AG20443 (cell line): ENCODE measurements at regions not wholly inside any gene's neighbourhood (a gene's known extent, or its start where the extent isn't known, plus 50 kb on each side); places are given as distances from the start of the nearest gene placed in this dataset.

Source experiments
- DNase-seq: peaks from one replicate; pipeline ENCODE4 v3.0.0; 2012; ENCODE audit warnings: low spot score, mixed read lengths

- no peak for DNase-seq
Observed at GRCh38 chr16:7013990-7014389, 318.7 kb upstream of the RBFOX1 start.

GRCh38 chr16:7004266-7004665 lies 328.4 kb upstream of the RBFOX1 start:
- no peak for DNase-seq

- no peak for DNase-seq
Observed at GRCh38 chr16:6993544-6993943, 339.1 kb upstream of the RBFOX1 start.

GRCh38 chr16:6988846-6989245 lies 343.8 kb upstream of the RBFOX1 start:
- DNase-seq = no peak

- no peak for DNase-seq
Observed at GRCh38 chr16:6977916-6978315, 354.7 kb upstream of the RBFOX1 start.

- no peak for DNase-seq
Observed at GRCh38 chr16:6977291-6977690, 355.4 kb upstream of the RBFOX1 start.

GRCh38 chr16:6976716-6977115 lies 355.9 kb upstream of the RBFOX1 start:
- DNase-seq = no peak

GRCh38 chr16:6970171-6970857 lies 362.3 kb upstream of the RBFOX1 start:
- DNase-seq = no peak

GRCh38 chr16:6969594-6969993 lies 363.1 kb upstream of the RBFOX1 start:
- DNase-seq = no peak

- no peak for DNase-seq
Observed at GRCh38 chr16:6967796-6968320, 364.8 kb upstream of the RBFOX1 start.

GRCh38 chr16:6966925-6967324 lies 365.7 kb upstream of the RBFOX1 start:
- DNase-seq = no peak

- no peak for DNase-seq
Observed at GRCh38 chr16:6964679-6965078, 368.0 kb upstream of the RBFOX1 start.

- DNase-seq = no peak
Observed at GRCh38 chr16:6961704-6962103, 370.9 kb upstream of the RBFOX1 start.

- DNase-seq = no peak
Observed at GRCh38 chr16:6958184-6958583, 374.5 kb upstream of the RBFOX1 start.

- DNase-seq = no peak
Observed at GRCh38 chr16:6957681-6958080, 375.0 kb upstream of the RBFOX1 start.

GRCh38 chr16:6956511-6956910 lies 376.1 kb upstream of the RBFOX1 start:
- no peak for DNase-seq

- DNase-seq = no peak
Observed at GRCh38 chr16:6955303-6955702, 377.3 kb upstream of the RBFOX1 start.

- no peak for DNase-seq
Observed at GRCh38 chr16:6949240-6949639, 383.4 kb upstream of the RBFOX1 start.

GRCh38 chr16:6947291-6947690 lies 385.4 kb upstream of the RBFOX1 start:
- DNase-seq = no peak

GRCh38 chr16:6946802-6947201 lies 385.8 kb upstream of the RBFOX1 start:
- DNase-seq = no peak

- no peak for DNase-seq
Observed at GRCh38 chr16:6946106-6946505, 386.5 kb upstream of the RBFOX1 start.

- DNase-seq = no peak
Observed at GRCh38 chr16:6940968-6941367, 391.7 kb upstream of the RBFOX1 start.

GRCh38 chr16:6937641-6938040 lies 395.0 kb upstream of the RBFOX1 start:
- no peak for DNase-seq

- DNase-seq = no peak
Observed at GRCh38 chr16:6932871-6933385, 399.7 kb upstream of the RBFOX1 start.
